H9 (cell line): ENCODE measurements at regions not wholly inside any gene's neighbourhood (a gene's known extent, or its start where the extent isn't known, plus 50 kb on each side); places are given as distances from the start of the nearest gene placed in this dataset.

Experiments
- DNase-seq: peaks from one replicate; pipeline ENCODE4 v3.0.0-alpha.2; 2017
- H2AFZ ChIP-seq: one replicate; pipeline ENCODE4 v1.6.1; 2013; ENCODE audit warnings: mild to moderate bottlenecking, low read length, control low read depth, moderate library complexity
- H2AK5ac ChIP-seq: 2 replicates; pipeline ENCODE4 v1.6.1; 2013; ENCODE audit warnings: low read length, control low read depth, mixed read lengths; ENCODE audit not compliant: insufficient read length
- H2BK120ac ChIP-seq: one replicate; pipeline ENCODE4 v1.6.1; 2013; ENCODE audit warnings: low read depth, mild to moderate bottlenecking, low read length, control low read depth, inconsistent platforms; ENCODE audit not compliant: poor library complexity, severe bottlenecking
- H2BK12ac ChIP-seq: 2 replicates; pipeline ENCODE4 v1.6.1; 2013; ENCODE audit warnings: low read length, control low read depth, mixed read lengths, low read depth; ENCODE audit not compliant: insufficient read length
- H2BK15ac ChIP-seq: 2 replicates; pipeline ENCODE4 v1.6.1; 2013; ENCODE audit warnings: low read depth, low read length, control low read depth
- H2BK20ac ChIP-seq: one replicate; pipeline ENCODE4 v1.6.1; 2013; ENCODE audit warnings: low read depth, mild to moderate bottlenecking, low read length, control low read depth, inconsistent platforms; ENCODE audit not compliant: poor library complexity, severe bottlenecking
- H2BK5ac ChIP-seq: 2 replicates; pipeline ENCODE4 v1.6.1; 2013; ENCODE audit warnings: low read length, control low read depth, mixed read lengths; ENCODE audit not compliant: insufficient read length
- H3K14ac ChIP-seq: 2 replicates; pipeline ENCODE4 v1.6.1; 2013; ENCODE audit warnings: low read length, control low read depth; ENCODE audit not compliant: insufficient read depth
- H3K18ac ChIP-seq: 2 replicates; pipeline ENCODE4 v1.6.1; 2013; ENCODE audit warnings: low read depth, mild to moderate bottlenecking, mixed read lengths, low read length, control low read depth; ENCODE audit not compliant: insufficient read length
- H3K23ac ChIP-seq: 2 replicates; pipeline ENCODE4 v1.6.1; 2013; ENCODE audit warnings: low read length, control low read depth, mixed read lengths, low read depth; ENCODE audit not compliant: insufficient read length
- H3K23me2 ChIP-seq: 2 replicates; pipeline ENCODE4 v1.6.1; 2013; ENCODE audit warnings: low read depth, mild to moderate bottlenecking, mixed read lengths, low read length, control low read depth; ENCODE audit not compliant: insufficient read length, poor library complexity, severe bottlenecking
- H3K27ac ChIP-seq: 2 replicates; pipeline ENCODE4 v1.5.1; 2013; ENCODE audit warnings: low read length, control low read depth, mixed read lengths, low read depth; ENCODE audit not compliant: insufficient read length
- H3K27me3 ChIP-seq: 2 replicates; pipeline ENCODE4 v1.6.1; 2013; ENCODE audit warnings: low read length, control low read depth, inconsistent platforms; ENCODE audit not compliant: insufficient read depth
- H3K4ac ChIP-seq: 2 replicates; pipeline ENCODE4 v1.6.1; 2013; ENCODE audit warnings: low read depth, mild to moderate bottlenecking, control low read depth, inconsistent platforms, low read length, moderate library complexity
- H3K4me1 ChIP-seq: 2 replicates; pipeline ENCODE4 v1.6.1; 2013; ENCODE audit warnings: low read length, control low read depth, inconsistent platforms; ENCODE audit not compliant: insufficient read depth
- H3K4me2 ChIP-seq: 2 replicates; pipeline ENCODE4 v1.6.1; 2013; ENCODE audit warnings: low read length, control low read depth, mixed read lengths; ENCODE audit not compliant: insufficient read length, insufficient read depth
- H3K56ac ChIP-seq: 2 replicates; pipeline ENCODE4 v1.6.1; 2013; ENCODE audit warnings: low read depth, mild to moderate bottlenecking, mixed read lengths, low read length, control low read depth; ENCODE audit not compliant: insufficient read length
- H3K79me1 ChIP-seq: 2 replicates; pipeline ENCODE4 v1.6.1; 2013; ENCODE audit warnings: low read depth, mild to moderate bottlenecking, moderate library complexity, low read length, control low read depth, inconsistent platforms; ENCODE audit not compliant: insufficient read depth, poor library complexity, severe bottlenecking
- H3K79me2 ChIP-seq: 2 replicates; pipeline ENCODE4 v1.6.1; 2013; ENCODE audit warnings: low read length, control low read depth, inconsistent platforms; ENCODE audit not compliant: insufficient read depth
- H3K9ac ChIP-seq: 2 replicates; pipeline ENCODE4 v1.6.1; 2013; ENCODE audit warnings: low read length, control low read depth, mixed read lengths; ENCODE audit not compliant: insufficient read length; ENCODE audit errors: extremely low read depth
- H3K9me3 ChIP-seq: one replicate; pipeline ENCODE4 v1.6.1; 2013; ENCODE audit warnings: low read depth, low read length, inconsistent platforms; ENCODE audit not compliant: control insufficient read depth
- H3T11ph ChIP-seq: one replicate; pipeline ENCODE4 v1.6.1; 2013; ENCODE audit warnings: mild to moderate bottlenecking, low read length, control low read depth, inconsistent platforms
- H4K20me1 ChIP-seq: one replicate; pipeline ENCODE4 v1.6.1; 2013; ENCODE audit not compliant: control insufficient read depth, insufficient read length, insufficient read depth
- H4K5ac ChIP-seq: 2 replicates; pipeline ENCODE4 v1.6.1; 2013; ENCODE audit warnings: low read depth, mild to moderate bottlenecking, mixed read lengths, low read length, control low read depth; ENCODE audit not compliant: insufficient read length
- H4K8ac ChIP-seq: replicated peaks from 2 replicates; pipeline ENCODE4 v1.6.1; 2013; ENCODE audit warnings: low read length, control low read depth, mixed read lengths, low read depth; ENCODE audit not compliant: insufficient read length
- H4K91ac ChIP-seq: 2 replicates; pipeline ENCODE4 v1.6.1; 2013; ENCODE audit warnings: low read depth, mild to moderate bottlenecking, moderate library complexity, mixed read lengths, low read length, control low read depth; ENCODE audit not compliant: insufficient read length
- H3K27ac Mint-ChIP-seq, 3 experiments: 2 replicates in 2 of 3; 3 replicates in 1 of 3; pipeline ENCODE4 v1.8.0; 2020 to 2021; ENCODE audit warnings: mixed read lengths in 3 of 3, mild to moderate bottlenecking in 1 of 3, moderate library complexity in 1 of 3
- H3K27me3 Mint-ChIP-seq: 2 replicates; pipeline ENCODE4 v1.8.0; 2021; ENCODE audit warnings: low read depth, mild to moderate bottlenecking, moderate library complexity, mixed read lengths
- H3K36me3 Mint-ChIP-seq, 3 experiments: 2 replicates in 2 of 3; 3 replicates in 1 of 3; pipeline ENCODE4 v1.8.0; 2020 to 2021; ENCODE audit warnings: low read depth in 3 of 3, mixed read lengths in 3 of 3; ENCODE audit not compliant: insufficient read depth in 1 of 3
- H3K4me1 Mint-ChIP-seq, 2 experiments: 2 replicates each; pipeline ENCODE4 v1.8.0; 2020; ENCODE audit warnings: mixed read lengths in 2 of 2
- H3K4me3 Mint-ChIP-seq, 2 experiments: 2 replicates in 1 of 2; 3 replicates in 1 of 2; pipeline ENCODE4 v1.8.0; 2020 to 2021; ENCODE audit warnings: mild to moderate bottlenecking in 2 of 2, mixed read lengths in 2 of 2, moderate library complexity in 1 of 2
- H3K9me3 Mint-ChIP-seq, 2 experiments: 2 replicates in 1 of 2; 3 replicates in 1 of 2; pipeline ENCODE4 v1.8.0; 2020; ENCODE audit warnings: mild to moderate bottlenecking in 2 of 2, mixed read lengths in 2 of 2, moderate library complexity in 1 of 2
- CTCF ChIP-seq: fragments of 200-600 bp; sonication (generic); conservative IDR thresholded peaks from 3 replicates; pipeline ENCODE4 v1.8.0; 2021; ENCODE audit warnings: antibody characterized with exemption, mild to moderate bottlenecking
- WGBS: extraction: QIAGEN DNeasy Blood & Tissue Kit; methylation state at CpG from one replicate; pipeline ENCODE4 v1.1.7; 2013; ENCODE audit warnings: missing lambda C conversion rate, low lambda C conversion rate, mixed read lengths; ENCODE audit not compliant: insufficient read length; ENCODE audit errors: extremely low coverage; 5-methylcytosine and 5-hydroxymethylcytosine counted together

GRCh38 chr16:25449802-25450201, 192.2 kb upstream of the ZKSCAN2 start:
- no peak overlapping the region for H3K27ac ChIP-seq
- no peaks in the 10 kb centered on the region for H3K9me3 ChIP-seq
- no peaks in the 10 kb centered on the region for H3K4me1 ChIP-seq
- H3K79me2 ChIP-seq: no peaks in the 10 kb centered on the region
- H3K4me2 ChIP-seq: no peak overlapping the region
- Mint-ChIP-seq H3K36me3 (peaks cover 2 to 13% (median 2%) of the 10 kb centered on the region in 3 experiments; a peak in 4 of 7 replicates), H3K4me3 (no peak overlapping the region), H3K27me3 (peaks cover 6% of the 10 kb centered on the region), H3K9me3 (peaks cover 11 to 17% of the 10 kb centered on the region in 2 experiments), H3K4me1 (no peaks in the 10 kb centered on the region), H3K27ac (no peak overlapping the region)
- H3K23ac ChIP-seq: no peak overlapping the region
- H3K27me3 ChIP-seq: no peaks in the 10 kb centered on the region
- no peak overlapping the region for H3K4ac ChIP-seq
- no peak overlapping the region for H2BK5ac ChIP-seq
- no peak overlapping the region for H2AK5ac ChIP-seq
- no peak overlapping the region for H4K5ac ChIP-seq
- no peaks in the 10 kb centered on the region for H4K20me1 ChIP-seq
- no peak overlapping the region for H3K18ac ChIP-seq
- H2BK120ac ChIP-seq: no peak overlapping the region
- no peak overlapping the region for H3K56ac ChIP-seq
- no peak overlapping the region for H3T11ph ChIP-seq
- H2AFZ ChIP-seq: no peak overlapping the region
- no peak for TF ChIP-seq CTCF
- H3K9ac ChIP-seq: no peak overlapping the region
- no peak overlapping the region for H2BK20ac ChIP-seq
- no peak overlapping the region for H3K14ac ChIP-seq
- WGBS: no CpG with 5 or more reads among the region's 2 CpGs
- H2BK15ac ChIP-seq: no peak overlapping the region
- H4K8ac ChIP-seq: no peak overlapping the region
- no peaks in the 10 kb centered on the region for H3K79me1 ChIP-seq
- no peak overlapping the region for H2BK12ac ChIP-seq
- no peaks in the 10 kb centered on the region for H3K23me2 ChIP-seq
- no peak overlapping the region for H4K91ac ChIP-seq
- DNase-seq: no peak
